Panc1 (cell line): ENCODE measurements at regions not wholly inside any gene's neighbourhood (a gene's known extent, or its start where the extent isn't known, plus 50 kb on each side); places are given as distances from the start of the nearest gene placed in this dataset.

ENCODE experiments used
- ATAC-seq: fragments of 200-7000 bp; cut with Tn5 transposase; 2 replicates; pipeline ENCODE4 v1.9.1; 2020; ENCODE audit warnings: mild to moderate bottlenecking, moderate library complexity
- BruUV-seq: library from RNA; stranded (reverse); fragments of 400-500 nt; replicated peaks from 2 replicates; lab custom pipeline; 2021; lab: Mats Ljungman, UMichigan
- CTCF ChIA-PET: fragments of 300-600 bp; sonication (Branson Sonifier 250); formaldehyde crosslinking; loops from one replicate; lab custom pipeline; 2022; ENCODE audit warnings: antibody characterized with exemption; lab: Charles Lee
- POLR2A ChIA-PET: fragments of 300-600 bp; sonication (Branson Sonifier 250); formaldehyde crosslinking; loops from one replicate; lab custom pipeline; 2022; ENCODE audit warnings: antibody characterized with exemption; lab: Charles Lee
- DNase-seq: peaks from one replicate; pipeline ENCODE4 v3.0.0-alpha.2; 2010; ENCODE audit warnings: low read depth, low spot score
- H3K27ac ChIP-seq: 2 replicates; pipeline ENCODE4 v1.5.1; 2011; ENCODE audit warnings: mild to moderate bottlenecking, low read length, inconsistent platforms
- H3K27me3 ChIP-seq: fragments of 200-500 bp; sonication (Bioruptor generic); 2 replicates; pipeline ENCODE4 v1.6.0; 2014; ENCODE audit warnings: low read length, inconsistent platforms; ENCODE audit not compliant: control insufficient read depth, insufficient read depth
- H3K36me3 ChIP-seq: fragments of 200-500 bp; sonication (Bioruptor generic); 2 replicates; pipeline ENCODE4 v1.5.1; 2014; ENCODE audit warnings: inconsistent platforms, mild to moderate bottlenecking, low read length, moderate library complexity; ENCODE audit not compliant: control insufficient read depth, insufficient read depth
- H3K4me1 ChIP-seq: 2 replicates; pipeline ENCODE4 v1.5.1; 2011; ENCODE audit warnings: inconsistent platforms, mild to moderate bottlenecking, low read length, moderate library complexity; ENCODE audit not compliant: control insufficient read depth, insufficient read depth
- H3K4me3 ChIP-seq, 2 experiments: 2 replicates each; pipeline ENCODE4 v1.5.1; 2011 to 2012; ENCODE audit warnings: low read depth in 2 of 2, low read length in 2 of 2, mild to moderate bottlenecking in 2 of 2, inconsistent platforms in 1 of 2, moderate library complexity in 1 of 2
- H3K9me3 ChIP-seq: fragments of 200-500 bp; sonication (Bioruptor generic); 2 replicates; pipeline ENCODE4 v1.5.1; 2014; ENCODE audit warnings: low read depth, mild to moderate bottlenecking, inconsistent platforms, low read length, moderate library complexity; ENCODE audit not compliant: control insufficient read depth, insufficient read depth
- POLR2AphosphoS5 ChIP-seq: IDR thresholded peaks from 2 replicates; pipeline ENCODE4 v1.6.1; 2012; ENCODE audit warnings: mild to moderate bottlenecking, low read depth, low read length, moderate library complexity
- SIN3A ChIP-seq: IDR thresholded peaks from 2 replicates; pipeline ENCODE4 v1.6.1; 2012; ENCODE audit warnings: low read depth, mild to moderate bottlenecking, low read length, moderate library complexity, borderline replicate concordance; ENCODE audit not compliant: insufficient read depth
- TCF7L2 ChIP-seq: IDR thresholded peaks from 2 replicates; pipeline ENCODE4 v1.6.1; 2011; ENCODE audit warnings: mild to moderate bottlenecking, low read depth, low read length, inconsistent platforms
- in situ Hi-C: cut with HindIII; loops from 2 replicates; pipeline ENCODE4 v1.10.0; 2016; ENCODE audit warnings: low sequenced_read_pairs, low pct_unique_long_range_greater_than_20kb
- intact Hi-C: fragments of 100-400 bp; cut with micrococcal nuclease; formaldehyde crosslinking; loops from one replicate; pipeline ENCODE4 v1.10.0; 2022; ENCODE audit not compliant: unreplicated experiment
- TF ChIP-seq, protein P1 (sequence below), 2 experiments: IDR thresholded peaks; 2 replicates each; pipeline ENCODE4 v1.6.1; 2011 to 2012; ENCODE audit warnings: low read depth in 2 of 2, control low read depth in 1 of 2, low read length in 1 of 2, mild to moderate bottlenecking in 1 of 2, moderate library complexity in 1 of 2; ENCODE audit not compliant: insufficient read depth in 1 of 2
- TF ChIP-seq, protein P2 (sequence below): fragments of 450-650 bp; IDR thresholded peaks from 2 replicates; pipeline ENCODE4 v1.5.1; 2017; ENCODE audit warnings: mild to moderate bottlenecking

DNA sequence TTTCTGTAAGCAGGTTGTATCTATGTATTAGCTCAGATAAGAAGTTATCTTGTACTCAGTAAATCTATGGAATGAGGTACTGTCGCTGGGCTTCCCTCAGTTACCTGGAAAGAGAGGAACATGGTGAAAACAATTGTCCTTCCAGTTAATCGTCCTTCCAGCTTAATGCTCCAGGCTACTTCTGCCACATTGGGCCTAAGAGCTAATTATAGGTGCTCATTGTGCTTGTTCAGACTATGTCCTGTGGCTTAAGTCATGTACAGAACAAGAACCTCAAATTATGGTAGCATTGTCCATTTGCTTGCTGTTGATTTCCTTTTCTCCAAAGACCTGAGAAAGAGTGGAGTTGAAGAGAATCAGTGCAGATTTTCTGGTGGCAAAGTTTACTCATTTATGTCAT lies 86.1 kb upstream of the MBL2 start:
- Histone ChIP-seq H3K36me3 (no peaks in the 10 kb centered on the region), H3K27ac (no peak overlapping the region), H3K9me3 (no peaks in the 10 kb centered on the region), H3K27me3 (no peaks in the 10 kb centered on the region), H3K4me3 (no peak overlapping the region), H3K4me1 (no peaks in the 10 kb centered on the region)
- POLR2A ChIA-PET = no interaction called here
- TF ChIP-seq POLR2AphosphoS5 (no peak), TCF7L2 (no peak)
- TF ChIP-seq, protein P1, sequence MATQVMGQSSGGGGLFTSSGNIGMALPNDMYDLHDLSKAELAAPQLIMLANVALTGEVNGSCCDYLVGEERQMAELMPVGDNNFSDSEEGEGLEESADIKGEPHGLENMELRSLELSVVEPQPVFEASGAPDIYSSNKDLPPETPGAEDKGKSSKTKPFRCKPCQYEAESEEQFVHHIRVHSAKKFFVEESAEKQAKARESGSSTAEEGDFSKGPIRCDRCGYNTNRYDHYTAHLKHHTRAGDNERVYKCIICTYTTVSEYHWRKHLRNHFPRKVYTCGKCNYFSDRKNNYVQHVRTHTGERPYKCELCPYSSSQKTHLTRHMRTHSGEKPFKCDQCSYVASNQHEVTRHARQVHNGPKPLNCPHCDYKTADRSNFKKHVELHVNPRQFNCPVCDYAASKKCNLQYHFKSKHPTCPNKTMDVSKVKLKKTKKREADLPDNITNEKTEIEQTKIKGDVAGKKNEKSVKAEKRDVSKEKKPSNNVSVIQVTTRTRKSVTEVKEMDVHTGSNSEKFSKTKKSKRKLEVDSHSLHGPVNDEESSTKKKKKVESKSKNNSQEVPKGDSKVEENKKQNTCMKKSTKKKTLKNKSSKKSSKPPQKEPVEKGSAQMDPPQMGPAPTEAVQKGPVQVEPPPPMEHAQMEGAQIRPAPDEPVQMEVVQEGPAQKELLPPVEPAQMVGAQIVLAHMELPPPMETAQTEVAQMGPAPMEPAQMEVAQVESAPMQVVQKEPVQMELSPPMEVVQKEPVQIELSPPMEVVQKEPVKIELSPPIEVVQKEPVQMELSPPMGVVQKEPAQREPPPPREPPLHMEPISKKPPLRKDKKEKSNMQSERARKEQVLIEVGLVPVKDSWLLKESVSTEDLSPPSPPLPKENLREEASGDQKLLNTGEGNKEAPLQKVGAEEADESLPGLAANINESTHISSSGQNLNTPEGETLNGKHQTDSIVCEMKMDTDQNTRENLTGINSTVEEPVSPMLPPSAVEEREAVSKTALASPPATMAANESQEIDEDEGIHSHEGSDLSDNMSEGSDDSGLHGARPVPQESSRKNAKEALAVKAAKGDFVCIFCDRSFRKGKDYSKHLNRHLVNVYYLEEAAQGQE (IDR thresholded peaks at IDR 0.05; ENCODE audit: insufficient read depth in 1 of 2, low read depth in 2 of 2, low read length in 1 of 2) = no peak
- TF ChIP-seq, protein P2, sequence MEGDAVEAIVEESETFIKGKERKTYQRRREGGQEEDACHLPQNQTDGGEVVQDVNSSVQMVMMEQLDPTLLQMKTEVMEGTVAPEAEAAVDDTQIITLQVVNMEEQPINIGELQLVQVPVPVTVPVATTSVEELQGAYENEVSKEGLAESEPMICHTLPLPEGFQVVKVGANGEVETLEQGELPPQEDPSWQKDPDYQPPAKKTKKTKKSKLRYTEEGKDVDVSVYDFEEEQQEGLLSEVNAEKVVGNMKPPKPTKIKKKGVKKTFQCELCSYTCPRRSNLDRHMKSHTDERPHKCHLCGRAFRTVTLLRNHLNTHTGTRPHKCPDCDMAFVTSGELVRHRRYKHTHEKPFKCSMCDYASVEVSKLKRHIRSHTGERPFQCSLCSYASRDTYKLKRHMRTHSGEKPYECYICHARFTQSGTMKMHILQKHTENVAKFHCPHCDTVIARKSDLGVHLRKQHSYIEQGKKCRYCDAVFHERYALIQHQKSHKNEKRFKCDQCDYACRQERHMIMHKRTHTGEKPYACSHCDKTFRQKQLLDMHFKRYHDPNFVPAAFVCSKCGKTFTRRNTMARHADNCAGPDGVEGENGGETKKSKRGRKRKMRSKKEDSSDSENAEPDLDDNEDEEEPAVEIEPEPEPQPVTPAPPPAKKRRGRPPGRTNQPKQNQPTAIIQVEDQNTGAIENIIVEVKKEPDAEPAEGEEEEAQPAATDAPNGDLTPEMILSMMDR = no peak
- CTCF ChIA-PET = interaction anchor here (0.6 kb wide), 1 partner anchor 261 kb away, joined by 12 read pairs; no protein-coding TSS in a partner anchor
- BruUV-seq = no TSS peak
- ATAC-seq (no peak), DNase-seq (no peak)
- in situ Hi-C loops (no loop called here), intact Hi-C loops (no loop called here)

DNA sequence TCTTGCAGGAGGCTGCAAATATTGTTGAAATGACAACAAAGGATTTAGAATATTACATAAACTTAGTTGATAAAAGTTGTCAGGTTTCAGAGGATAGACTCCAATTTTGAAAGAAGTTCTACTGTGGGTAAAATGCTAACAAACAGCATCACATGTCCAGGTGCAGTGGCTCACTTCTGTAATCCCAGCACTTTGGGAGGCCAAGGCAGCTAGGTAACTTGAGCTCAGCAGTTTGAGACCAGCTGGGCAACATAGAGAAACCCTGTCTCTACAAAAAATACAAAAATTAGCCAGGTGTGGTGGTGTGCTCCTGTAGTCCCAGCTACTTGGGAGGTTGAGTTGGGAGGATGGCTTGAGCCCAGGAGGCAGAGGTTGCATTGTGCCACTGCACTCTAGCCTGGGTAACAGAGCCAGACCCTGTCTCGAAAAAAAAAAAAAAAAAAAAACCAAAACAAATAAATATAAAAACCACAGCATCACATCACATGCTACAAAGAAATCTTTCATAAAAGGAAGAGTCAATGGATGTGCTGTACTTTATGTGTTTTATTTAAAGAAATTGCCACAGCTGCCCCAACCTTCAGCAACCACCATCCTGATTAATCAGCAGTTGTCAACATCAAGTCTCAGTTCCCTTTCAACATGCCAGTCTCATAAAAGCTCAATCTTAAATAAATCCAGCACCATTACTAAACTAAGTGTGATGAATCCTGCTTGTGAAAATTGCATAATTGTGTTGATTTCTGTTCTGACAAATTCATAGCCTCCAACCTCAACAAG lies 83.2 kb upstream of the MBL2 start:
- Histone ChIP-seq H3K4me1 (no peaks in the 10 kb centered on the region), H3K36me3 (no peaks in the 10 kb centered on the region), H3K27me3 (no peaks in the 10 kb centered on the region), H3K9me3 (no peaks in the 10 kb centered on the region), H3K4me3 (no peak overlapping the region), H3K27ac (no peak overlapping the region)
- ATAC-seq (no peak), DNase-seq (no peak)
- ChIA-PET POLR2A (no interaction called here), CTCF (no interaction called here)
- no peak for TF ChIP-seq SIN3A
- TF ChIP-seq, protein P1 (IDR thresholded peaks at IDR 0.05; ENCODE audit: insufficient read depth in 1 of 2, low read depth in 2 of 2, low read length in 1 of 2) = no peak
- TF ChIP-seq, protein P2 = no peak
- TF ChIP-seq POLR2AphosphoS5 = no peak
- no peak for TF ChIP-seq TCF7L2
- no TSS peak for BruUV-seq
- intact Hi-C loops (no loop called here), in situ Hi-C loops (no loop called here)
